Naive B cell (primary cell): ENCODE measurements at regions not wholly inside any gene's neighbourhood (a gene's known extent, or its start where the extent isn't known, plus 50 kb on each side); places are given as distances from the start of the nearest gene placed in this dataset.

ENCODE experiments used
- ATAC-seq, 2 donors: fragments of 150-1000 bp; cut with Tn5 transposase; 2 replicates each; pipeline ENCODE4 v1.10.0; 2021; ENCODE audit warnings: low read depth in 2 of 2, mild to moderate bottlenecking in 2 of 2, moderate library complexity in 2 of 2
- DNase-seq: peaks from one replicate; pipeline ENCODE4 v3.0.0; 2022
- H3K27ac Mint-ChIP-seq, 6 donors: one replicate each; pipeline ENCODE4 v1.8.0; 2020 to 2022; ENCODE audit warnings: mild to moderate bottlenecking in 6 of 6, mixed read lengths in 6 of 6, moderate library complexity in 5 of 6, inconsistent platforms in 2 of 6
- H3K27me3 Mint-ChIP-seq, 3 donors: one replicate each; pipeline ENCODE4 v1.8.0; 2021 to 2022; ENCODE audit warnings: mixed read lengths in 3 of 3, mild to moderate bottlenecking in 1 of 3
- H3K36me3 Mint-ChIP-seq, 2 donors: one replicate each; pipeline ENCODE4 v1.8.0; 2020 to 2022; ENCODE audit warnings: mixed read lengths in 2 of 2, inconsistent platforms in 1 of 2, mild to moderate bottlenecking in 1 of 2
- H3K4me1 Mint-ChIP-seq, 3 donors: one replicate each; pipeline ENCODE4 v1.8.0; 2020 to 2022; ENCODE audit warnings: mixed read lengths in 3 of 3, inconsistent platforms in 1 of 3, mild to moderate bottlenecking in 1 of 3, moderate library complexity in 1 of 3
- H3K4me3 Mint-ChIP-seq, 8 donors: one replicate each; pipeline ENCODE4 v1.8.0; 2020 to 2022; ENCODE audit warnings: mild to moderate bottlenecking in 8 of 8, mixed read lengths in 8 of 8, moderate library complexity in 8 of 8, inconsistent platforms in 2 of 8
- H3K9me3 Mint-ChIP-seq, 7 donors: one replicate each; pipeline ENCODE4 v1.8.0; 2020 to 2022; ENCODE audit warnings: mixed read lengths in 7 of 7, mild to moderate bottlenecking in 5 of 7, inconsistent platforms in 2 of 7, moderate library complexity in 1 of 7

- H3K9me3 Mint-ChIP-seq = peaks cover 7 to 32% (median 16%) of the 10 kb centered on the region in 7 donors
- ATAC-seq (no peak), DNase-seq (no peak)
- no peaks in the 10 kb centered on the region for H3K4me1 Mint-ChIP-seq
- peaks cover 3 to 28% (median 21%) of the 10 kb centered on the region in 3 donors for H3K27me3 Mint-ChIP-seq
- no peak overlapping the region for H3K27ac Mint-ChIP-seq
- no peaks in the 10 kb centered on the region for H3K36me3 Mint-ChIP-seq
- no peak overlapping the region for H3K4me3 Mint-ChIP-seq
Measured at GRCh38 chr10:63883861-63884260, 362.7 kb downstream of the REEP3 start.

- H3K9me3 Mint-ChIP-seq = peaks cover 7 to 26% (median 15%) of the 10 kb centered on the region in 7 donors
- no peak for DNase-seq
- H3K4me1 Mint-ChIP-seq = no peaks in the 10 kb centered on the region
- H3K4me3 Mint-ChIP-seq = no peak overlapping the region
- no peak for ATAC-seq
- no peaks in the 10 kb centered on the region for H3K36me3 Mint-ChIP-seq
- H3K27ac Mint-ChIP-seq = no peak overlapping the region
- H3K27me3 Mint-ChIP-seq = peaks cover 7 to 26% (median 21%) of the 10 kb centered on the region in 3 donors
Measured at GRCh38 chr10:63884426-63884825, 363.2 kb downstream of the REEP3 start.

- peaks cover 7 to 21% (median 19%) of the 10 kb centered on the region in 3 donors for H3K27me3 Mint-ChIP-seq
- H3K9me3 Mint-ChIP-seq = peaks cover 6 to 19% (median 9%) of the 10 kb centered on the region in 7 donors
- H3K36me3 Mint-ChIP-seq = no peaks in the 10 kb centered on the region
- no peak overlapping the region for H3K4me3 Mint-ChIP-seq
- ATAC-seq (no peak), DNase-seq (no peak)
- H3K27ac Mint-ChIP-seq = no peak overlapping the region
- H3K4me1 Mint-ChIP-seq = no peaks in the 10 kb centered on the region
Measured at GRCh38 chr10:63885156-63885555, 364.0 kb downstream of the REEP3 start.

GRCh38 chr10:63886281-63887022 lies 365.3 kb downstream of the REEP3 start:
- Mint-ChIP-seq H3K27me3 (peaks cover 7 to 19% (median 15%) of the 10 kb centered on the region in 3 donors), H3K4me1 (no peaks in the 10 kb centered on the region), H3K4me3 (no peak overlapping the region), H3K9me3 (peaks cover 0 to 6% (median 2%) of the 10 kb centered on the region in 7 donors), H3K36me3 (no peaks in the 10 kb centered on the region), H3K27ac (no peak overlapping the region)
- no peak for DNase-seq
- ATAC-seq = no peak

- Mint-ChIP-seq H3K9me3 (peaks cover 0 to 3% (median 0%) of the 10 kb centered on the region in 7 donors), H3K36me3 (no peaks in the 10 kb centered on the region), H3K4me1 (no peaks in the 10 kb centered on the region), H3K27me3 (peaks cover 7 to 15% (median 14%) of the 10 kb centered on the region in 3 donors), H3K27ac (no peak overlapping the region), H3K4me3 (no peak overlapping the region)
- DNase-seq (no peak), ATAC-seq (no peak)
Measured at GRCh38 chr10:63887023-63887589, 365.9 kb downstream of the REEP3 start.

- H3K9me3 Mint-ChIP-seq = peaks cover 0 to 2% (median 0%) of the 10 kb centered on the region in 7 donors
- H3K36me3 Mint-ChIP-seq = no peaks in the 10 kb centered on the region
- no peaks in the 10 kb centered on the region for H3K4me1 Mint-ChIP-seq
- H3K4me3 Mint-ChIP-seq = no peak overlapping the region
- no peak for ATAC-seq
- no peak for DNase-seq
- peaks cover 10 to 15% (median 14%) of the 10 kb centered on the region in 3 donors for H3K27me3 Mint-ChIP-seq
- no peak overlapping the region for H3K27ac Mint-ChIP-seq
Measured at GRCh38 chr10:63887600-63888370, 366.6 kb downstream of the REEP3 start.

GRCh38 chr10:63889803-63890202 lies 368.6 kb downstream of the REEP3 start:
- H3K9me3 Mint-ChIP-seq = peaks cover 0 to 2% (median 0%) of the 10 kb centered on the region in 7 donors
- no peak overlapping the region for H3K4me3 Mint-ChIP-seq
- no peak for ATAC-seq
- H3K27me3 Mint-ChIP-seq = peaks cover 7 to 26% (median 21%) of the 10 kb centered on the region in 3 donors
- H3K4me1 Mint-ChIP-seq = no peaks in the 10 kb centered on the region
- DNase-seq = no peak
- no peak overlapping the region for H3K27ac Mint-ChIP-seq
- H3K36me3 Mint-ChIP-seq = no peaks in the 10 kb centered on the region

GRCh38 chr10:63896992-63897391 lies 375.8 kb downstream of the REEP3 start:
- Mint-ChIP-seq H3K4me3 (no peak overlapping the region), H3K4me1 (no peaks in the 10 kb centered on the region), H3K27ac (no peak overlapping the region), H3K27me3 (peaks cover 13 to 53% (median 28%) of the 10 kb centered on the region in 3 donors), H3K36me3 (no peaks in the 10 kb centered on the region), H3K9me3 (no peaks in the 10 kb centered on the region)
- ATAC-seq = no peak
- DNase-seq = no peak

GRCh38 chr10:63899673-63900300 lies 378.6 kb downstream of the REEP3 start:
- no peaks in the 10 kb centered on the region for H3K4me1 Mint-ChIP-seq
- no peak for DNase-seq
- ATAC-seq = no peak
- H3K27me3 Mint-ChIP-seq = peaks cover 13 to 34% (median 17%) of the 10 kb centered on the region in 3 donors
- H3K36me3 Mint-ChIP-seq = no peaks in the 10 kb centered on the region
- H3K4me3 Mint-ChIP-seq = no peak overlapping the region
- no peak overlapping the region for H3K27ac Mint-ChIP-seq
- H3K9me3 Mint-ChIP-seq = no peaks in the 10 kb centered on the region

- peaks cover 9 to 22% (median 13%) of the 10 kb centered on the region in 3 donors for H3K27me3 Mint-ChIP-seq
- DNase-seq = no peak
- H3K36me3 Mint-ChIP-seq = no peaks in the 10 kb centered on the region
- ATAC-seq = no peak
- H3K9me3 Mint-ChIP-seq = no peaks in the 10 kb centered on the region
- H3K4me3 Mint-ChIP-seq = no peak overlapping the region
- no peaks in the 10 kb centered on the region for H3K4me1 Mint-ChIP-seq
- no peak overlapping the region for H3K27ac Mint-ChIP-seq
Measured at GRCh38 chr10:63901228-63901627, 380.0 kb downstream of the REEP3 start.

- no peak for ATAC-seq
- Mint-ChIP-seq H3K4me3 (no peak overlapping the region), H3K27me3 (peaks cover 9 to 22% (median 13%) of the 10 kb centered on the region in 3 donors), H3K36me3 (no peaks in the 10 kb centered on the region), H3K27ac (no peak overlapping the region), H3K9me3 (no peaks in the 10 kb centered on the region), H3K4me1 (no peaks in the 10 kb centered on the region)
- no peak for DNase-seq
Measured at GRCh38 chr10:63901881-63902280, 380.7 kb downstream of the REEP3 start.

GRCh38 chr10:63910806-63911205 lies 389.6 kb downstream of the REEP3 start:
- ATAC-seq (no peak), DNase-seq (no peak)
- H3K9me3 Mint-ChIP-seq = peaks cover 0 to 1% (median 0%) of the 10 kb centered on the region in 7 donors
- no peak overlapping the region for H3K27ac Mint-ChIP-seq
- no peaks in the 10 kb centered on the region for H3K4me1 Mint-ChIP-seq
- no peak overlapping the region for H3K4me3 Mint-ChIP-seq
- peaks cover 7 to 39% (median 14%) of the 10 kb centered on the region in 3 donors for H3K27me3 Mint-ChIP-seq
- no peaks in the 10 kb centered on the region for H3K36me3 Mint-ChIP-seq

- Mint-ChIP-seq H3K4me3 (no peak overlapping the region), H3K4me1 (no peaks in the 10 kb centered on the region), H3K9me3 (peaks cover 0 to 3% (median 0%) of the 10 kb centered on the region in 7 donors), H3K36me3 (no peaks in the 10 kb centered on the region), H3K27ac (no peak overlapping the region), H3K27me3 (peaks cover 14 to 35% (median 24%) of the 10 kb centered on the region in 3 donors)
- ATAC-seq (no peak), DNase-seq (no peak)
Measured at GRCh38 chr10:63915240-63915639, 394.0 kb downstream of the REEP3 start.
